G401.6 (cell line): ENCODE measurements at regions not wholly inside any gene's neighbourhood (a gene's known extent, or its start where the extent isn't known, plus 50 kb on each side); places are given as distances from the start of the nearest gene placed in this dataset.
"Not testable (repeated sequence)": the region's sequence is repeated elsewhere in the genome, so short reads cannot be mapped to it uniquely, and the experiment has no call there.

ENCODE experiments used
- FAIRE-seq: peaks from 2 replicates; lab custom pipeline; 2012; peaks lifted over from hg19 to GRCh38; lab: Jason Lieb, UNC

DNA sequence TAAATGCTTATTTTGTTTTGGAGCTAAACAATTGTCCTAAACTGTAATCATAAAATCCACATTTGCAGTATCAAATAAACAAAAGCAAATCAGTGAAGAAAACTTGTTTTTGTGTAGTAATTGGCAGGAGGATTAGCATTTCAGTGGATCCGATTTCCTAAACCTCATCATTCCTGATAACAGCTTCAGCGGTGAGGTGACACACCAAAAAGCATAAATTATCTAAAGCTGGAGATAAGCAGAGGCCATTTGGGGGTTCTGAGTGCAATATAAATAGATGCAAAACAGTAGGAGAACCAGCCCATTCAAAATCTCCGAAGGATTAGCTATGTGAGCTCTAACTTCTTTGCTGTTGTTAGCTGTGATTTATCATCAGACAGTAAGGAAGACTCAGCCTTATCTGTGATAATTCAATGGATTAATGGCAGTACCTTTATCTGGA, 235.8 kb downstream of the EPHA7 start:
- FAIRE-seq: no peak

DNA sequence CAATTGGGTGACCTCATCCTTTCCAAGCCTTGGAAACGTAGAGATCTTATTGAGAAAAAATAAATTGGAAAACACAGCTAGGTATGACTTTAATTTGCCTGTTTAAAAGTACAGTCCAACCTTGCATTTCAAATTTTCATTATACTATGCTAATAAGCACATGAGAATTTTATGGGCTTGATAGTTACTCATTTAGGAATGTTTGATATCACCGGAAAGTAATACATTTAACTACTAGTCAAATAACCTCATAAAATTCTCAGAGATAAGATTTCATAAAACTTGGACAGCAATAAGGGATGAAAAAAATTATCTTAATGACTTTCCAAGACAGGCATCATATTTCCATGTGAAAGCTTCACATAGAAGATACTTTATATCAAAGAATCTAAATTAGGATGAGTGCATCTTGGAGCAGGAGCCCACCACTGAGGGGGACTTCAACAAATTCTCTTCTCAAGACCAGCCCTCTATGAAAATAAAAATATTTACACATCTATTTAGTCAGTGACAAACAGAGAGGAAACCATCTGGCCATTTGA, 236.3 kb downstream of the EPHA7 start:
- no peak for FAIRE-seq

DNA sequence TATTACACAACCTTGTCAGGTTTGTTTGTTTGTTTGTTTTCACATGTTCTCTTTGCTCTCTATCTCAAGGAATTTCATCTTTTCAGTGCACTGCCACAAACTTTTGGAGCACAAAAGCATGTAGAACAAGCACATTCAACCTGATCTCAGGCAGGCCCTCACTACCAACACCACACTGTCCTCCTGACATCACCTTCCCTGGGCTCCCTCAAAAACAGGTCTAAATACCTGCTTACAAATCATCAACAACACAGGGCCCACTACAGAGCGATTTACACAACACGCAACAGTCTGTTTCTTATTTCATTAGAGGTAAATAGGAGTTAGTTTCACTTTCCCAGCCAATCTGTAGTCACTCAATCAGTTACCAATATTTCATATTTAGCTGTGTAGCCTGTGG, 241.4 kb downstream of the EPHA7 start:
- FAIRE-seq: no peak

DNA sequence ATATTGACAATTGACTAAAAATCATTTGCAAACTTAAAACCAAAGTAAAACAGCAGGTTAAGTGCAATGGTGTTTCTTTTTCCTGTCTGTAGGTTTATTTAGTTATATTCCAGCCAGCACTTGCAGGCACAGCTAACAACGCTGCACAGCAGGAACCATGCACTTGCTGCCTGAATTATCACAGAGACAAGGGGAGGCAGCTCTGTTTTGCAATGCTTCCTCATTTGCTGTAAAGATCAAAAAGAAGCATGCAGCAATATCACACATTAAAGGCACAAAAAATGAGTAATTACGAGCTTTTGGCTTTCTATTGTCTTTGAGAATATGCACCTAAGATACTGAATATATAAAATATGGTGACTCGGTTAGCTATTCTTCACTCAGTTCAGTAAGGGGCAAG, 241.9 kb downstream of the EPHA7 start:
- no peak for FAIRE-seq

DNA sequence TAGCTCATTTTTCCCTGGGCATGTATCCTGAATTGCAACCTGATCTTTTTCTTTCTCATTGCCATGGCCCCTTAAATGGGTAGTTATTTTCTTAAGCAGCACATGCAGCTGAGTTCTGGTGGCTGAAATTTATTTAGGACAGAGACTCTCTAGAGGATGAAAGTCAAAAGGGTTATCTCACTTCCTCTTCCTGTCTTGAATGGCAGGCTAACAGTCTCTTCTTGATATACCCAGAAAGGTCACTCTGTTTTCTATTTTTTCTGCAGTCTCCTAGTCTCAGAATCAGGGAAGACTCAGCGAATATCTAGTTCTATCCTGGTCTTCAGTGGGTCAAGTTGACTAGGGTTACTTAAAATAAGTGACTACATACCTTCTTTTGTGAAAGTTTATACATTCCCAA, 243.3 kb downstream of the EPHA7 start:
- FAIRE-seq: no peak

DNA sequence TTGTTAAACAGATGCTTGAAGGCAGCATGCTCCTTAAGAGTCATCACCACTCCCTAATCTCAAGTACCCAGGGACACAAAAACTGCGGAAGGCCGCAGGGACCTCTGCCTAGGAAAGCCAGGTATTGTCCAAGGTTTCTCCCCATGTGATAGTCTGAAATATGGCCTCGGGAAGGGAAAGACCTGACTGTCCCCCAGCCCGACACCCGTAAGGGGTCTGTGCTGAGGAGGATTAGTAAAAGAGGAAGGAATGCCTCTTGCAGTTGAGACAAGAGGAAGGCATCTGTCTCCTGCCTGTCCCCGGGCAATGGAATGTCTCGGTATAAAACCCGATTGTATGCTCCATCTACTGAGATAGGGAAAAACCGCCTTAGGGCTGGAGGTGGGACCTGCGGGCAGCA, 245.8 kb downstream of the EPHA7 start:
- FAIRE-seq: not testable (repeated sequence)

DNA sequence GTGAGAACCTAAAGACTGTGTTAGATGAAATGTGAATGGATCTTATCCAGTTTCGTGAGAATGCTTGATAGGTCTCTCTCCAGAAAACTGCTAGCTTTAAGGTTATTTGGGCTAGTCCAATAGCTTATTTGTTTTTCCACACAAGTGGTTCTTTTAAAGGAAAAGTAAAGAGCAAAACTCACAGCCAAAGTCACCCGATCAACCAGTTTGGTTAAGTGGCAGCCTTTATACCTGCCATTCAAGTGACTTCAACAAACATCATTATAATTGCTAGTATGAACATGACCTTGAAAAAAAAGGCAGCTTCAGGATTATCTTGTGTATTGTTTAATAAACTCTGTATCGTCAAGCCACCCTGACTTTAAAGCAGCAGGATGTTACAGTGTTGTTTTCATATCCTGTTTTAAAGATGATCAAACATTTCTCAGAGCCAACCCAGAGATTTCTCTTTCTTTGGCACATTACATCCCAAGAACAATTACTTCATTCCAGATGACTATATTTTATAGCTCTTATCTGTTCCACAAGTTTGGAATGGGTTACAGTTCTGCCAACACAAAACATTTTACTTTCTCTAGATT, 253.4 kb downstream of the EPHA7 start:
- FAIRE-seq: no peak

DNA sequence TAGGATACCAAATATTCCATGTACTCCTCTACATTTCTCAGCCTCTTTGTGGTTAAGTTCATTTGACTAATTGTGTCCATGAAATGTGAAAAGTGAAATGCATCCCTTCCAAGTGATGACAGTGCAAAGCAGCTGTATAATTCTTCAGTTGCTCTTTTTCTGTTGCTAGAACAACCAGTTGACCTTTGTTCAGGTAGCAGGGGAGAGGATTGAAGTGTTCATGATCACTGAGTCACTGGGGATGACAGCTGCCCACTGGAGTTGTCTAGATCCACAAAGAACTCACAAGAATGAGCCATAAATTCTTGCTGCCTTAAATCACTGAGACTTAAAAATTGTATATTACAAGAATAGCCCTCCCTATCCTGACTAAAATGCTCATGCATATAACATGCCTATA, 254.6 kb downstream of the EPHA7 start:
- no peak for FAIRE-seq

DNA sequence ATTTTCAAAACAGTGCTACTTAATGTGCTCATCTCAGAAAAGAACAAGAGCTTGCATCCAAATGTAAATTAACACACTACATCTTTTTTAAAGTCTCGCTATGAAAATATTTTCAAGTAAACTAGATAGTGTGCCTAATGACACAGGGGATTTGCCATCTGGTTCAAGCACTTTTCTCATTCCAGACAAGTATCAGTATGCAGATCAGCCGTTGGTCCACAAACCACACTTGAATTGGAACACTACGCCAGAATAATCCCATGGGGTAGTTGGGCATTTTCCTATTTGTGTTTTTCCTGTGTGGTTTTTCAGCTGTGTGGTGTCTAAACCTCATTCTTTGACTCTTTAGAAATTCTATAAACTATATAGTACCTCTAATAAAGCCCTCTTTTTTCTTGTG, 256.2 kb downstream of the EPHA7 start:
- no peak for FAIRE-seq

DNA sequence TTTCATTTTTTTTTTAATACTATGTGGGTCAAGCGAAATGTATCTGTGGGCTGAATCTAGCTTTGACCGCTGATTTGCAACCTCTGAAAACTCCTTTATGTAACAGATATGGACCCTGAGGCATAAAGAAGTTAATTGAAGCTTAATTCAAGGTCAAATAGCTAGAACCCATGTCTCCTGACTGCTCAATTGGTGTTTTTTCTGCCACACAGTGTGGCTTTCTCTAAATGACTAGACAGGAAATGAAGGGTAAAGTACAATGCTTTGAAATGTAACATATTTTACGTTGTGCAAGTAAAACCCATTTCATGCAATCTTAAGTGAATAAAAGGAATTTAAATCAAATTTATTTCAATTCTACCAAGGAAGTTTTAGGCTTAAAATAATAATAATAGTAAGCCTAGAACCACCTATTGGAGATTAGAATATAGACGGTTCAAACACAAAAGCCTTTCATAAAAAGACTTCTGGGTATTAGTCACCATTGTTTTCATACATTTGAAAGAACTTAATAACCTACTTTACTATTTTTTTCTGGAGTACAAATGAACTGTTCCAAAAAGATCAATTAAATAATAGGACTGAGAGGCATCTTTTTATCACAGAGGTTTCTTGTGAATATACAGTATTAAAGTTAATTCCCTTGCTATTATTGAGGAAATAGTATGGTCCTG, 279.8 kb downstream of the EPHA7 start:
- FAIRE-seq: no peak

DNA sequence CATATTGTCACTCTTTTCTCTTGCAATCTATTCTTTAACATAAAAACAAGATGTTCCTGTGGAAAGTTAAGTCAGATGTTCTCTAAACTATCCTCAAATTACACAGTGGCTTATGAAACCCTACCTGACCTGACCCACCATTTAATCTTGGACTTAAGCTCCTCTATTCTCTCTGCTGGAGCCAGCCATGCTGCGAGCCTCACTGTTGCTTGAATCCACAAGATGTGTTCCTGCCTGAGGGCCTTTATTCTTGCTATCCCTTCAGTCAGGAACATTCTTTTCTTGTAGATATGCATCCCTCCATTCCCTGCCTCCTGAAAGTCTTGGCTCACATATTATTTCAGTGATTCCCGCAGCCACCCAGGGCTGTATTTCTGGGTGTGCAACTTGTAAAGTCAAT, 283.2 kb downstream of the EPHA7 start:
- FAIRE-seq: no peak

DNA sequence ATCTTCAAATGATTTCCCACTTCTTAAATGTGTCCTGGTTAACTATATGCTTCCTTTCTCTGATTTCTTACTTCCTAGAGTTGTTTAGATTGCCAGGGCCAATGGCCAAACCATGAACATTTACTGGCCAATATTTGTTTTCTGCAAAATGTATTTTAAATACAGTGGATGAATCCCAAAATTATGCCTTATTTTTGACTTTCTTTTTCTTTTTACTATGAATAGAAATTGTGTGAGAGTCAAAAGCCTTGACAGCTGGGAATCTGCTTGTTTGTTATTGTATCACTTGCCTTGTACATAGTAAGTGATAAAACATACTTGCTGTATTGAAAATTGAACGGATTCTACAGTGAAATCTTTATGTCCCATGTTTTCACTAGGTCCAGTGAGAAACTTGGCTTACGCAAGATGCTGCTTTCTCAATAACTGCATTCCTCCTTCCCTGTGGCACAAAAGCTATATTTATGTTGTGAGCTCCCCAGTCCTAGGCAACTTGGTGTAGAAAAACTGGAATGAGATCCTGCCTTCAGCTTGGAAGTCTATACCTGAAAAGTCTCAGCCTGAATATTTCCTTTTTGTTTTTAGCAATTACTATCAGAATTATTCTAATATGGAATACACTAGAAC, 295.2 kb downstream of the EPHA7 start:
- FAIRE-seq: no peak

DNA sequence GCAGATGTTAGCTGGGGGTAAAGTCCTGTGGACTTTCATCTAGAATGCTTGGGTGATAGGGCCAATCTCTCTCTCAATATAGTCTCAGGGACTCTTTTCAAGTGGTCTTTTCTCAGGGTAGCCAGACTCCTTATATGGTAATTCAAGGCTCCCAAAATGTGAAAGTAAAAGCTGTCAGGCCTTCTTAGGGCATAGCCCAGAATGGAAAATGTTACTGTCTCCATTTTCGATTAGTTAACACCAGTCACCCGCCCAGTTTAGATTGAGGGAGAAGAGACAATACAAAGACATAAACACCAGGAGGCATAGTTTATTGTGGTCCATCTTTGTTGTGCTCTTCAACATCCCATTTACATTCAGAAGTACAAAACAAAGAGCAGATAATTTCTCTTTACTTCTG, 295.8 kb downstream of the EPHA7 start:
- no peak for FAIRE-seq

DNA sequence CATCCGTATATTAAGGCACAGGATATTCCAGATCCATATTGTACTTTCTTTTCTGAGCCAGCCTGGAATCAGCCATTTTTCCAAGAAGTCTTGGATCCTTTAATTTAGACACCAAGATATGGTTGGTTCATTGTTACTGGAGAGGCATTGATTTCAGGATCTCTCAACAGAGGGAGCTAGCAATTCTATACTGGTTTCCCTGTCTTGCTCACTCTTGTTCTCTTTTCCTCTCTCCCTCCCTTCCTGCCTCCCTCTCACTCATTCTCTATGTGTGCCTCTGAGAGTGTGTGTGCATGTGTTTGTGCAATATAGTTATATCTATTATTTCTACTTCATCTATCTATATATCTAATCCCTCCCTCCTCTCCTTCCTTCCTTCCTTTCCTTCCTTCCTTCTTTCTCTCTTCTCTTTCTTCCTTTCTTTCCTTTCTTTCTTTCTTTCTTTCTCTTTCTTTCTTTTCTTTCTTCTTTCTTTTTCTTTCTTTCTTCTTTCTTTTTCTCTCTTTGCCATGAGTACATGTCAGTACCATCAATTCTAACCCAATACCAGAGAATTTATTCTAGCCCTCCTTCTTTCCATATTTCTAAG, 299.1 kb downstream of the EPHA7 start:
- FAIRE-seq: no peak

DNA sequence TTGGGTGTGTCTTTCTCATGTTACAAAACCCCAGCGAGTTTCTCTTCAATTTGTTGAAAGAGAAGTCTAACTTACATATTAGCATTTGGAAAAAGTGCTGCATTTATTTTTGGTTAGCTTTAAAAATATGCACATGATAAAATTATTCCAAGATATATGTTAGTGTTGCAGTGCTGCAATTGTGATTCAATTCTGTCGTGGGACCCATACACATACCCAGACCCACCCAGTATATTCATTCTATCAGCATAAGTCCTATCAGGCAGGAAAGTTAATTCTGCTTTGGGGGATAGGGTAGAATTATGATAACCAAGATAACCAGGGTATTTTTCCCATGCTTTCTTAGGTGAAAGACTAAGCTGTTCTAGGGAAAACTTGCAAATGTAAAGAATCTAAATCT, 313.5 kb downstream of the EPHA7 start:
- FAIRE-seq: no peak

DNA sequence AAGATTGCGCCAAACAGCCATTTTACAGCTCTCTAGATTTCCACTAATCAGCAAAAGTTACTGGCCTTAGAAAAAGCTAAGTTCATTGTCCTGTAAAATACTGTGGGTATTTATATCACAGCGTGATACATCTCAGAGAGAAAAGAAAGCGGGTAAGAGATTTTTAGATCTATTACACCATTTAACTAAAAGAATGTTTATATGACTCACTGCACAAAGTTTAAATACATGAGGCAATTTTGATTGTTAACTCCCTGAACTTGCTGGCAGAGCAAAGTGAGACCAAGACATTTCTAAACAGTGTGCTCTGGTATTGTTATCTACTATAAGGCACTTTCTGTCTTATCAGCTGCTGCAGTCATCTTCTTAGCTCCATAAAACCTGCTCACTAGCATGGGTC, 314.3 kb downstream of the EPHA7 start:
- FAIRE-seq: no peak

DNA sequence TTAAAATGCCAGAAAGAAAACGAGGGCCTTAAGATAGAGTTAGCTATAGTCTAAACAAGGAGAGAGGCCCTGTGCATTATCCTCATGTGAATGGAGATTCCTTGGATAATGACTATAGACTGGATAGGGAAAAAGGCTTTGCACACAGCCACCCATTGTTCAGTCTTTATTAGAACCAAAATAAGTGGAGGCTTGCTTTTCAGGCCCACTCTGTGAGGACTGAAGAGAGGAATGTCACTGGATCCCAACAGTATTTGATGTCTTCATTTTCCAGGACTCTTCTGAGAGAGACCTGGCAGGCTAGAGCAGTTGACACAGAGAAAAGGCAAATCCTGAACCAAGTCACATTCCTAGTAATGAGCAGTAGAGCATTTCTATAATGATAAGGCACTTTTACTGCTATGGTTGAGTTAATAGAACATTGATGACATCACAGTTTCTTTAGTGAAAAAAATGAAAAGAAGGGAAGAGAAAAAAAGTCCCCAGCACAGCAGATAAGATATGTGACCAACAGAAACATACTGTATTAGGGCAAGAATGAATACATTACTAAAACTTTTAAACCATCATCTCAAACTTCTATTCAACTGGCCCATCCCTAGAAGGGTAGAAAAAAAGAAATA, 315.1 kb downstream of the EPHA7 start:
- no peak for FAIRE-seq

DNA sequence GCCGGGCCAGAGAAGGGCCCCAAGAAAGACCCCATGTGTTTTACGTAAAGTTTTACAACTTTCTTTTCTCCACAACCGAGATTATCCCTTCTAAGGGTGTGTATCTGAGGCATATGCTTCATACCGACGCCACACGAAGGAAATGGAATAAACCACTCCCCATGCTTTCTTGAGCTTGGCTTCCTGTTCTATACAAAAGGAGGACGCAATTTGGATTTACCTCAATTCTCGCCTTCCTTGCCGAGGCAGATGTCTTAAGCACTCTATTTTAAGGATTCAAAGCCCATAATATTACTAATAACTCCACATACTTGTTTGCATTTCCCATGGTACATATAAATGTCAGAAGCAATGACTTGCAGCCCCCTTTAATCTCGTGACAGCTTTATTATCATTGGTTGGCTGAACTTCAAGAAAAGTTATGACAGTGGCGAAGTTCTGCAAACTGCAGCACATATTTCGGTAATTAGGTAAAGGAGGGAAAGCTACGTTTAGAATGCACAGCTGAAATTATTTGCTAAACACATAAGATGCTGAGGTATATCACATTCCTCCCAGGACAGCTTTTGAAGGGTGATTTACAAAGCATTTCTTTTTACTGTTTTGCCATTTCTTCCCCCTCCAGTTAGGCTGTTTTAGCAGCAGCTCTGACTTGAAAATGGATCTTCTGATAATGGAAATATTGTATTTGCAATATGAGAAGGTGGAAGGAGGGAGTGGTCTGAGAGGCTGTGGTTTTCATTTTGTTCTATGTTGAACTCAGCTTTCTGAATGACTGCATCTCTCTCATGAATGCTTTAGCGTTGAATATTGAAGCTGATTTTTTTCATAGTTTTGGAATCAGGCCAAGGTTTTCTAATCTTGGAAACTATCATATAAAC, 330.5 kb downstream of the EPHA7 start:
- FAIRE-seq: no peak

DNA sequence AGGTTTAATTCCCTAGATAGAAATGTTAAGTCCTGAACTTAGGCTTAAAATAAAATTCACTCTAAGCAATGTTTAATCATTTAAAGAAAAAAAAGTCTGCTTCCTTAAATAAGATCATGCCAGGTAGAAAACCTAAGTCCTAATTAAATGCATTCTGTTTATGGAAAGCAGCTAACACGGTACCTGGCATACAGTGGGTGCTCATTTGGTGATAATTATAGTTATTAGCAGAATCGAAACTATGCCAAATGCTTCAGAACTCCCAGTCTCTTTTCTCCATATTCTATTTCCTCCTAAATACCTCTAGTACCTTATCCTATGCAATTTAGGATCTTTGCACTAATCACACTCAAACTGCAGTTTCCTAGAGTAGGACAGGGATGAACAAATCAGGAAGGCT, 331.8 kb downstream of the EPHA7 start:
- FAIRE-seq: no peak

DNA sequence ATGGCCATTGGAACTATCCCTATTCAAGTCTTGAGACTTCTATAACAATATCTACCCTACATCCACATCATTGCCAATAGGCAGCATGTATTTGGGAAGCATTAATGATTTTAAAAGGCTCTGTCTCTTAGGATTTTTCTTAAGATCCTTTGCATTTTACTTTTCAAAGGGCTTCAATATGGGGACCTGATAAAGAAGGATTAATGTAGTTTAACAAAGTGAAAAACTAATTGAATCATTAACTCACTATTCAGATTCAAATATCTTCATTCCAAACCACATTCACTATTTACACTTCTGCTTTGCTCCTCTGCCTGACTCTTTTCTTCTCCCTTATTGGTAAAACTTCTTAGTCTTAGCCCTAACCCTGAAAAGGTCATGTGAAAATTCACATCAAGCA, 333.0 kb downstream of the EPHA7 start:
- FAIRE-seq: no peak

DNA sequence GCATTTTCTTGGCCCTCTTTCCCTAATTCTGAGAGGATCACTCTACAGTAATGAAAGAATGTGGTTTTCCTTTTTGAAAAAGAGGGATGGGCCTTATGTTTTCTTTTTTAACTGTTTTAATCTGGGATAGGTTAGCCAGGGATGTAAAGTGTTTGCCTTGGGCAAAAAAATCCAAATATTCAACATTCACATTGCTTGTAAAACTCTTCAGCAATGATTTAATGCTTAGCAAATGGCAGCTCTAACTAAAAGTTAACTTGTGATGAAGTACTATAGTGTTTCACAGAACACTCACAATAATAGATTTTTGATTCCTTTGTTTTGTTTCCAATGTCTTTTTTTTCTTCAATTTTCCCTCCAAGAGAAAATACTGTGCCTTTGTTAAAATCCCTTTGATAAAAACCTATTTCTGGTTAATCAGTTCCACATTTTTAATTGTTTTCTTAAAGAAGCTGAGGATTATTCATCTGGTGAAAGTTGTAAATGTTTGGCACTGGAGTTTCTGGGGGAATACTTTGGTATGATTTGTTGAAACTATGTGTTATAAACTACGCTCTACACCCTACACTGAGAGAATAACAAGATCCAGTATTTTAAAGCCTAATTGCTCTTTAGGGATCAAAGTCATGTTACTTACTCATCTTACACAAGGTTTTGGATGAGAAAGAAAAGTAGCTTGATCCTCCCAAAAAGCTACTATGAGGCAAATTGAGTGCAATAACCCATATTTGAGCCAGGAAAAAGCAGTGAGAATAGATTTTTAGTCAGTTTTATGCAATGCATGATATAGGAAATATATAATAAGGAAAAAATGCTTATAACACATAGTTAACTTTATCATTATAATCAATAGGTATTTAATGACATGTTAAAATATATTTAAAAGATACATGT, 335.8 kb downstream of the EPHA7 start:
- no peak for FAIRE-seq
